ENCODE measurements at regions not wholly inside any gene's neighbourhood (a gene's known extent, or its start where the extent isn't known, plus 50 kb on each side); places are given as distances from the start of the nearest gene placed in this dataset.

DNA sequence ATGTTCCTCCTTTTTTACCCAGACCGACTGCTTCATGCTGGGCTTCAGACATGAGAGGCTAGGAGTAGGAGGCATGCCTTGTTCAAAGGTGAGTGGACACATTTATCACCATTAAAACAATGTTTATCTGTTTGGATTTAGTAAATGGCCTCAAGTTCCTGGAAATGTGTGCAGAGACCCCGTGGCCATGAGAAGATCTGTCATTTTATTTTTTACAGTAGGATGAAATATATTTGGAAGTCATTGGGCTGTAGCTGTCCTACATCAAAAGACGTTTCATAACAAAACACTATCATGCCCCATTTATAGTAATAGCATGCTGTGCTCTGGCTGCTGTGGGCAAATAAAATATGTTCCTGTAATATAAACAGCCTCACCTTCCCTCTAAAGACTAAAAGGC, 403.9 kb upstream of the TNP1 start:
- DNase-seq (ENCODE audit: extremely low read depth, low read depth) = no peak

DNA sequence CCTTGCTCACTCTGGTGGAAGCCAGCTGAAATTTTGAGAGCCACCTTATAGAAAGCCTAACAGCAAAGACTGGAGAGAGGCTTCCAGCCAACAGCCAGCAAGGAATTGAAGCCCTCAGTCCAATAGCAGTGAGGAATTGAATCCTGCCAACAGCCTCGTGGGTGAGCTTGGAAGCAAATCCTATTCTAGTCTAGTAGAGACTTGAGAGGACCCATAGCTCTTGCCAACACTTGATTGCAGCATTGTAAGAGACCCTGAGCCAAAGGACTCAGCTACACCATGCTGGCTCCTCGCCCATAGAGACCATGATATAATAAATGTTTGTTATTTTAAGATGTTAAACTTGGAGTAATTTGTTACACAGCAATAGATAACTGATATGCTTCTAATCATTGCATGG, 403.0 kb upstream of the TNP1 start:
- DNase-seq (ENCODE audit: extremely low read depth, low read depth) = no peak

DNA sequence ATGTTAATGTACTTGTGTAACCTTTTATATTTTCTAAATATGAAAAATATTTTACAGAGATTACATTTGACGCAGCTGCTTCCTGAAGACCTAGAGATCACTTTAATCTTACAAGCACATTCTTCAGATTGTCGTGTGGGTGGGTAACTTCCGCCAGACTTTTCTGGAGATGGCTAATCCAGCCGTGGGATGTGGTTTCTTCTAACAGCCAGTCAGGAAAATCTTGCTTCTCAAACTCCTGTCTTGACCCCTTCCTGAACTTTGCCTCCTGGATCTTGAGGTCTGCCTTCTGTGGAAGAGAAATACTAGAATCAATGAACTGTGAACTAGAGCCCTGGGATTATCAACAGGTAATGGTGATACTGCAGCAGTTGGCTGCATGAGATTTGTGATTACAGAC, 401.6 kb upstream of the TNP1 start:
- no peak for DNase-seq (ENCODE audit: extremely low read depth, low read depth)

DNA sequence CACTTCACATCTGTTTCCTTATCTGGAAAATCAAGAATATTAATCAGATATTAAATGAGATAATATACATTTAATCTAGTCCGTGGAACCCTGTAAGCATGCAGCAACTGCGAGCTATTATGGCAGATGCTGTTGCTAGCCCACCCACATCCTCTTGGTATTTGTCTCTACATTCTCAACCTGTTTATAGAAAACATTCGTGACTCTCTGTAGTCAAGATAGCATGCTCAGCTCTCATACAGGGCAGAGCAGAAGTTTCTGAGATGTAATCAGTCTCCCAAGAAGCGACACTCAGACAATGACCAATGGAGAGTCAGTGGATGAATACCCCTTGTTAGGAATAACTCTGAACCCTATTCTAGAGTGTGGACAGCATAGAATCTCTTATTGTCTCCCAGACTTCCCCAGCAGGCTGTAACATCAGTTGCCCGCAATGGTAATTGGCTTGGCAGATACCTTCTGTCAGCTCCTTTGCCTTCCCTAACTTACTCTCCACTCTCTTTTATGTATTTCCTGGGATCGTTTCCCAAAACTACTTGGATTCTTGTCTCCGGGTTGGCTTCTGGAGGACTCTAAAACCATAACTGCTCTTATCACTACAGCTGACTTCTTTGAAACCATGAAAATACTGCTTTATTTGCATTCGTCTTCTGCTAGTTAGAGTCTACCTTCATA, 400.7 kb upstream of the TNP1 start:
- no peak for DNase-seq (ENCODE audit: extremely low read depth, low read depth)

DNA sequence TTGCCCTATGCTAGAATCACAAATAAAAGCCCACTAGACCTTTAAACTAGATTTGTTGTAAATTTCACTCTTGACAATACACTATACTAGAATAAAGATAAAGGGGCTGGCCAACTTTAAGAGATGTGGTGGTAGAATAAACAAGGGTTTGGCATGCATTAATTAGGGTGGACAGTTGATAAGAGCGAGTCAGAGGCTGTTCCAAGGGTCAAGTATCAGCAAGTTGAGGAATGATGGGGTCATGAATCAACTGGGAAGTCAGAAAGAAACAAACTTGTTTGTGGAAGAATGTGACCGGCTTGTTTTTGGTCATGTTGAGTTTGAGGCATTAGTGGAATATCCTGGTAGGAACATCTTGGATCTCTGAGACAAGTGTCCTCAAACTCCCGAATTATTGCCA, 398.3 kb upstream of the TNP1 start:
- no peak for DNase-seq (ENCODE audit: extremely low read depth, low read depth)

DNA sequence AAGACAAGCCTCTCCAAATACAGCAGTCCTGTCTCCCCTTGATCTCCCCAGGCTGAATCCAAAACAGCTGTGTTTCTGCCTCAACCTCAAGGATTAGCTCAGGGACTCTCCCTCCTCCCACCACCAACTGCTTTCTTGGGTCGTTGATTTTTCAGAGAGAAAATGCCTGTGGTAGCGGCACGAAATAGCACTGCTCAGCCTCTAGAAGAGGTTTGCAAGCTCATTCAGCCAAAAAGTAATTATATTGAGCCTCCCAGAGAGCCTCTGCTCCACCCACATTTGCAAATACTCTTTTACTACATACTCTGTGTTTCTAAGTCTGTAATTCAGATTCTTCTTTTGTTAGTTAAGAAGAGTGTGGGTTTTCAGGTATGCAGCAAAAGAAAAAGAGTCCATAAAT, 396.4 kb upstream of the TNP1 start:
- no peak for DNase-seq (ENCODE audit: extremely low read depth, low read depth)

DNA sequence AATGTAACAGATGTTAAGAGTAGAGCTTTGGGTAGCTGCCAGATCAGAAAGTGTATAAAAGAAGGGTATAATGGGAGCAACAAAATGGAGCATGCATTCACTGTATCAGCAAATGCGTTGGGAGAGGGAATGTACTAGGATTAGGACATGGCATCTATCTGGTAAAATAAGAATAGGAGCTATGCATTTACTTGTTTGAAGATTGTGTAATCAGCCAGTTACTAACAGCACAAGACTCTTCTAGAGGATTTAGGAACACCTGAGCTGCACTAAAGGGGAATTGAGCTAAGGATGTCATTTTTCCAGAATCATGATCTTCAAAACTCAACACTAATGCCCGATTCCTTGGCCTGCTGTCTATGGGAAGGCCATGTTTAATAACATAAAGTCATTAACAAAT, 394.2 kb upstream of the TNP1 start:
- DNase-seq (ENCODE audit: extremely low read depth, low read depth) = no peak

DNA sequence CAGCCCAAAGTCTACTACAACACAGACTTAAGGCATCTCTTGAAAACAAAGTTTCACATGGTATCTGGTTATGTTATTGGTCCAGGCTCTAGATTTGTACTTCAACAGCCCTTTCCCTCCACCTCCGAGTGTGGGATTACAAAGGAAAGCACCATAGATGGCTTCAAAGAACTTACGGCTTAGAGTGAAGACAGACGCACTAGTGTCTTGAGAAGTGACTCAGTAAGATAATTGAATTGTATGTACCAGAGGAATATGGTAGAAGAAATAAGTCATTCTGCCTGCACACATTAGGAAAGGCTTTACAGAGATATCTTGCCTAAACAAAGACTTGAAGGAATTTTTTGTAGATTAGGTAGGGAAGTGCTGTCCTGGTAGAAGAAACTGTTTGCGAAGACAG, 392.3 kb upstream of the TNP1 start:
- DNase-seq (ENCODE audit: extremely low read depth, low read depth) = no peak

DNA sequence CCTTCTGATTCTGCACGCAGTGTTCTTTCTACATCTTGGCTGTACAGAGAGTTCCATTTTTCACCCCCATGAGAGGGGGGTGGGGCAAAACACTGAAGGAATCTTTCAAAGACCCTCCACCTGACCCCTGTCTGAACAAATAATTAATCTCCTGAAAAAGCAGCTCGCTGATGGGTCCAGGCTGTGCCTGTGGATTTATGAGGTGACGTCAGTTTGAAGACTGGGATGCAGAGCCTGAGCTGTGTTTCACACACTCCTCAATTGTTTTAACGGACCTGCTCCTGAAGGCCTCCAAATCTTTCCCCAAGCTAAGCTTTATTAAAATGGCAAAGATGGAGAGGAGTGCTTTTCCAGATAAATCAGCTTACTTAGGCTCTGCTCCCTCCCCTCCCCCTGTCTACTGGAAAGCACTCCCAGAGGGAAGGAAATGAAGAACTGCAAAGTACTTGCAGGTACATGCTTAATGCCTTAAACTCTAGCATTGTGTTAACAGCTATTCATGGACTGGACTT, 390.2 kb upstream of the TNP1 start:
- no peak for DNase-seq (ENCODE audit: extremely low read depth, low read depth)

DNA sequence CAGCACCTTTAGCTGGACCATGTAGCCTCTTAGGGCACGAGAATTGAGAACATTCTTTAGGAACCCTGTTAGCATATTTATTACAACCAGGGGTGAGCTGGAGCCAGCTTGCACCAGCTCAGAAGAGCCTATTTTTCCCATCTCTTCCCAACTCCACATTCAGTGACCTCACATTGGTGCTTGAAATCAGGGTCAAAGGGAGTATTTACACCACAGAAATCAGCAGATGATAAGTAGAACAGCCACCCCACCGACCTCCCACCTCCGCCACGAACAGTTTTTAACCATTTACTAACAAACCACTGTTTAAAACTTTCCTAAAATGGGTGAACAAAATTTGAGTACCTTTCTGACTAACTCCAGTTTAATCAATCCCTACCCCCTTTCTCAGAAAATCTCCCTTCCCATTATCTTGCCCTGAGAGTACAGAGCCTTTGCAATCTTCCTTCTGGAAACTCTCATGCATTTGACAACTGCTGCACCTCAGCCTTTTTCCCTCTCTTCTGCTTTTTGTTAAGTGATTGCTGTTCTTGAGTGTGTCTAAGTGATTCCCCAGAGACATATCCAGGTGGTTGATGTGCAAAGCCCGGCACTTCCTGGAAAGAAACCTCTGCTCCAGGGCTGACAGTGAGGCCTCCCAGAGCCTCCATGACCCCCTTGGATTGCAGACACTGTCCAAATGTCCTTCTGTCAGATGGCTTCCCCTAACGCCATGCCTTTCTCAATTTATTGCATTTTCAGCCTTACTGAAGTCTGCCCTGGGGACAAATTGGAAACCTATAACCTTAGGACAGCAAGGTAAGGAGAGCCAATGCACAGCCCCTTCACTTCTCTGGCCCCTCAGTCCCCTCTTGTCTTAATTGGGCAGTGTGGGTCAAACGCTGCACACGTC, 389.5 kb upstream of the TNP1 start:
- DNase-seq (ENCODE audit: extremely low read depth, low read depth) = no peak

DNA sequence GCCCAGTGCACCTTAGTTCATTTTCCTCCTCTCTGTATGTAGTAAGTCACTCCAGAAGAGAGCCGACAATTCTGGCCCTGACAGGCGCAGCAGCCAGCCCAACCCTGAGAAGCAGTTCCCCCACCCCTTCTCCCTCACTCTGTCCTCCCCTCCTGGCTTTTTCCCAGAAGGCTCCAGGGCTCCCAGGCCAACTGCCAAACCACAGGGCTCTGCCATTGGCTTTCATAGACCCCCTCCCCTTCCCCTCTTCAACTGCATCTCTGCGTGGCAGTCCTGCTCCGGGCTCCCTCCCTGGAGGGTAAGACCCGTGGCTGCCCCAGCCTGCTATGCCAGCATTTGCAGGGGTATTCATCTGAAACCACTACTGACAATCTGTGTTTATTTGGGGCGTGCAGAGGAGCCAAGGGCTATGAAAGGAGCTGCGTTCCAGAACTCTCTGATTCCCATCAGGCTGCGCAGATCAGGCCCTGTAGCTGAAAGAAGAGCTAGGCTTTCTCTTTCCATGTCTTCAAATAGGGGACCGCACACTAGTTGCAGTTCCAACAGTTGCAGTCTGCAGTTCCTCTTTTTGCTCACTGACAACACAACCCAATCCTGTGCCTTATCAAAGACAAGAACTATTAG, 388.6 kb upstream of the TNP1 start:
- no peak for DNase-seq (ENCODE audit: extremely low read depth, low read depth)

DNA sequence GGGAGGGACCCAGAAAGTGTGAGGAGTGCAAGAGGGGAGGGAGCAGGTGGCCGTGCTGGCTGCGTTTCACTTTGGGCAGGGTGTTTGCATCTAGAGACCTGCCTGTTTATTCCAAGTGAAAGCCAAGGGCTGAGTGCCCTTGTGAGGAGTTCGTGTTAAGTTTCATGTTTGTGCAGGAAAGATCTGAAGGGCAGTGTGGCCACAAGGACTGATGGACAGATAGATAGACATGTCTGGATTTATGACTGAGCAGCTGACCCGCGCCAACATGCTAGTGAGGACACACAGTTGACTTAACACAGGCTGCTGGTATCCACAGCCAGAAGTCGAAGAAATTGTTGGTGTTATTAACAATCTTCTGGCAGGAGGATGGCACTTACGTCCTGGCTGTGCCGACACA, 387.6 kb upstream of the TNP1 start:
- no peak for DNase-seq (ENCODE audit: extremely low read depth, low read depth)

DNA sequence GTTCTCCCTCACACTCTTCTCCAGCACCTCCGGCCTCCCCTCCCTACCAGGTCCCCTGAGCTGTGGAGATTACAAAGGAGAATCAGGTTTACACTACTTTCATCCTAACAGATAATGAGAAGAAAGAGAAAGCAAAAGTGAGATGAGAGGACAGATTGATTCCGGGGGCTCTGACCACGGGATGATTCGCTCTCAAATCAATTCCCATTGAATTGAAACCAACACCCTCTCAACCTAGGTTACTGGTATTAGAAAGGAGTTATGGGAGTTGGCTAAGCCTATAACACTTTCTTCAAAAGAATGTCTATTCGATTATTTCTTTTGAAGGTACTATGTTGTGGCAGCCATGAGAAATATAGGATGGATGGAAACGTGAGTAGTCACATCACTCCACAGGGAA, 386.2 kb upstream of the TNP1 start:
- DNase-seq (ENCODE audit: extremely low read depth, low read depth) = no peak

DNA sequence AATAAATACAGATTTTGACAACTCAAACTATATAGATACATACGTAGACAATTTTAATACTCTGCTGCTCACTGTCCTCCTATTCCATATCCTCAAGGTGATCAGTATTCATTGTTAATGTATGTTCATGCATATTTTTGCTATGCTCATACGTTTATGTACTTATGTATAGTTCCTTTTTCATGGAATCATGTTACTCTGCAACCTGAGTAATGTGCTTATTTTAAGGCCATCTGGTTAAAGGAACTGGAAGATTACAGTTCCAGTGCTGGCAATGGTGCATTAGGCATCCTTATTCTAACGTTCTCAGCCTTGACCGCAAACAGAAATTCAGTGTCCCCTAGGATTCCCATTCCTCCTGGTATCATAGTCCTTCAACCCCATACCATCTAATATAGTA, 385.0 kb upstream of the TNP1 start:
- DNase-seq (ENCODE audit: extremely low read depth, low read depth) = no peak

DNA sequence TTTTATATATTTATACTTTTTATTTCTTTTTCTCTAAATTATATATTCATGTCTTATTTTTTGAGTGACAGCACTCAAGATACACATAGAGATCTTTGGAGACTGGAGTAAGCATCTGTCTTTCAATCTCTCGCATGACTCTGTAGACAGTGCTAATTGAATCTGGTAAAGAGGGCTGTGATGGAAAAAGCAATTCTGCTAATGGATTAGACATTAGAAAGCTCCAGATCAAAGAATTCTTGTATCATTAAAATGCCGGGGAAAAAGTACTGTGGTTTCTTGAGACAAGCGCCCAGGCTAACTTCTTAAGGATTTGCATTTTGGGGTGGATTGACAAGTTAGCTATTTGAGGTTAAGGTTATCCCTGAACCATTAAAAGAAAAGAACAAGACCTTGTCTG, 383.1 kb upstream of the TNP1 start:
- no peak for DNase-seq (ENCODE audit: extremely low read depth, low read depth)

DNA sequence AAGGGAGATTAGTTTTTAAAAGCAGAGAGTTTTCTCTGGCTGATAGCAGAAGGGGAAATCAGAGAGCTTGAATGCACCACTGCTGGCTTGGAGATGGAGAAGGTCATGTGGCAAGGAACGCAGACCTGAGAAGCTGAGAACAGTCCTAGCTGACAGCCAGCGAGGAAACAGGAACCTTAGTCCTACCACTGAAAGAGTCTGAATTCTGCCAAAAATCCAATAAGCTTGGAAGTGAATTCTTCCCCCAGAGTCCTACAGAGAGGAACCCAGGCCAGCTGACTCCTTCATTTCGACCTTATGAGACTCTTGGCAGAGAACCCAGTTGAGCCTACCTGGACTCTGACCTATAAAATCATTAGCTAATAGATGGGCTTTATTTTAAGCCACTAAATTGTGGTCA, 371.9 kb upstream of the TNP1 start:
- no peak for DNase-seq (ENCODE audit: extremely low read depth, low read depth)

DNA sequence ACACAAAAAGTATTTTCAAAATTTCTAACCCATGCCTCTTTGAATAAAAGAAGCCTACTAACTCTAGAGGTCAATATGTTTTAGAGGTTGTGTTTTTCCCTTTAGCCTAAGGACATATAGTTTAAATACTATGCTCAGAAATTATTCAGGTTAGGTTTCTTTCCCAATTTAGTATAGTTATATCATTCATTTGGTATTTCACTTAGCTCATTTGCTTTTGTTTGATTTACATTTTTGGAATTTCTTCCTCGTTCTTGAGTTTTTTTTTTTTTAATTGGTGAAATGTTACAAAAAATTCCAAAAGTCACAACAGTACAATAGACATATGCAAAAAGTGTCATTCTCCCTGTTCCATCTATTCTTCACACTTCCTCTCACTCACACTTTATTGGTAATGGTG, 371.3 kb upstream of the TNP1 start:
- no peak for DNase-seq (ENCODE audit: extremely low read depth, low read depth)

DNA sequence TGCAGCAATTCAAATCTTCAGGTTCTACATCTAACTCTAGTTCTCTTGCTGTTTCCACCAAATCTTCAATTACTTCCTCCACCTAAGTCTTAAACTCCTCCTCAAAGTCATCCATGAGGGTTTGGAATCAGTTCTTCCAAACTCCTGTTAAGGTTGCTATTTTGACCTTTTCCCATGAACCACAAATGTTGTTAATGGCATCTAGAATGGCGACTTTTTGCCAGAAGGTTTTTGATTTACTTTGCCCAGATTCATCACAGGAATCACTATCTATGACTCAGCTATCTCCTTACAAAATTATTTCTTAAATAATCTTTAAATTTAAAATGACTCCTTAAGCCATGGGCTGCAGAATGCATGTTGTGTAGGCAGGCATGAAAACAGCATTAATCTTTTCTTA, 368.9 kb upstream of the TNP1 start:
- DNase-seq (ENCODE audit: extremely low read depth, low read depth) = no peak

DNA sequence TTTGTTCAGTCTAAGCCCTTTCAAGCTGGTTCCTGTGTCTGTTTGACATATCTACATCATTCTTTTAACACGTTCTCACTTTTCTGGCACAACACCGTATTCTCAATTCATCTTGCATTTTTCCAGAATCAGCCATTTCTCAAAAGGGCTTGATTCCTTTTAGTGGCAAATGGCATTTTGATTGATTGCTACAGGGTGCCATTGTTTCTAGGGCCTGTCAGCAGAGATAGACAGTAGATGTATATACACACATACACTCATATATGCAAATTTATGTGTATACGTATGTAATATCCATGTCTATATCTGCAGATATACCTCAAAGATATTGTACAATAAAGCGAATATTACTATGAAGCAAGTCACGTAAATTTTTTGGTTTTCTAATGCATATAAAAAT, 367.9 kb upstream of the TNP1 start:
- no peak for DNase-seq (ENCODE audit: extremely low read depth, low read depth)

DNA sequence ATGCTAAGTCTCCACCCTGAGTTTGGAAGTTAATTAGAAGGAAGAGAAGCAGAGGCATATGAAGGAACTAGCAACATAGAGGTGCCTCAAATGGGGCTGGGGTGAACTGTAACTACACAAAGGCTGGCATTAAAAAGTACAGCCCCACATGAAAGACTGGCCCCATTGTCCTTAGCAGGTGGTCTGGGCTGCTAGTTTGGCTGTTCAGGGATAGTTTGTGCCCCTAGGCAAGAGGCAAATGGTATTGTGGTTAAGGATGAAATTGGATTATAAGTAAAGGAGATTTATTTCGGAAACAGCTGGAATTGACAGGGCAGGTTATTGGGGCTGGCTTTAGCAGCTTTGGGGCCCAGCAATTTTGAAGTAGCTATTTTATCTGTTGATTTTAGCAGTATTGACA, 365.7 kb upstream of the TNP1 start:
- no peak for DNase-seq (ENCODE audit: extremely low read depth, low read depth)

DNA sequence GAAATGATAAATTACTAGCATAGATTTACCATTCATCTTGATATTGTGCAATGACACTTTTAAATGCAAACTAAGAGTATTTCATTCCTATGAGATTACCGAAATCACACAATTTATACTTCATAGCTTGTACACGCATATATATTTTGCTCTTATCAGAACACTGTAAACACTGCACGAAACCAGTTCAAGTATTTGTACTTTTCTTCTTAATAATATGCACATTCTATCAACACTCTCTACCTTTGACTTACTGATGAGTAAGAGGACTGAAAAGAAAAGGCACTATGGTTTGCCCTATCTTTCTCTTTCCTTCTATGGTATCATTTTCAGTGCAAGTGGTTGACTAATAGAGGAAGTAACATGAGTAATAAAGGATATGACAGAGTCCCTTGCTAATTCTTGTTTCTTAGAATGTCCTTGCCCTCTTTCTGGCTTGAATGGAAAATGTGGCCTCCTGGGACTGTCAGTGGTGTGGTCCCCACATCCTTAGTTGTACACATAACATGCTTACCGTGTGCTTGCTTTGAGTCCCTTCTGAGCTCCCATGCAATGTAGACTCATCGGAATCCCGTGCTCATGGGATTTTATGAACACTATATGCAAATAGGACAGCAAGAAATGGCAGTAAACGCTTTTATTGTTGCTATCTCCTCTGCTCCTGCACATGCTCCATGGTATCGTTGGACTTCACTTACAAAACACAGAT, 363.5 kb upstream of the TNP1 start:
- peak; percentile 63 for DNase-seq (ENCODE audit: extremely low read depth, low read depth)
